ENCODE measurements at regions not wholly inside any gene's neighbourhood (a gene's known extent, or its start where the extent isn't known, plus 50 kb on each side); places are given as distances from the start of the nearest gene placed in this dataset.

- WGBS (ENCODE audit: insufficient coverage) = 0% methylated on average over 1 of the region's 1 CpG
- no peaks in the 10 kb centered on the region for H3K4me1 ChIP-seq (ENCODE audit: control insufficient read depth in 1 of 2, insufficient read depth in 2 of 2, low read length in 2 of 2)
- intact Hi-C loops (cut with micrococcal nuclease) = no loop called here
These were observed 64.0 kb upstream of the GPR12 start for GRCh38 chr13:26824581-26824980.

GRCh38 chr13:26822146-26822545, 61.6 kb upstream of the GPR12 start:
- no peak overlapping the region for H3K27ac Mint-ChIP-seq
- H3K27me3 Mint-ChIP-seq (ENCODE audit: low read depth in 3 of 3) = peaks cover 2 to 7% (median 5%) of the 10 kb centered on the region in 3 donors
- no peaks in the 10 kb centered on the region for H4K20me1 ChIP-seq (ENCODE audit: insufficient read depth, low read length)
- H3K4me1 ChIP-seq (ENCODE audit: control insufficient read depth in 1 of 2, insufficient read depth in 2 of 2, low read length in 2 of 2) = no peaks in the 10 kb centered on the region
- TF ChIP-seq, protein P1, sequence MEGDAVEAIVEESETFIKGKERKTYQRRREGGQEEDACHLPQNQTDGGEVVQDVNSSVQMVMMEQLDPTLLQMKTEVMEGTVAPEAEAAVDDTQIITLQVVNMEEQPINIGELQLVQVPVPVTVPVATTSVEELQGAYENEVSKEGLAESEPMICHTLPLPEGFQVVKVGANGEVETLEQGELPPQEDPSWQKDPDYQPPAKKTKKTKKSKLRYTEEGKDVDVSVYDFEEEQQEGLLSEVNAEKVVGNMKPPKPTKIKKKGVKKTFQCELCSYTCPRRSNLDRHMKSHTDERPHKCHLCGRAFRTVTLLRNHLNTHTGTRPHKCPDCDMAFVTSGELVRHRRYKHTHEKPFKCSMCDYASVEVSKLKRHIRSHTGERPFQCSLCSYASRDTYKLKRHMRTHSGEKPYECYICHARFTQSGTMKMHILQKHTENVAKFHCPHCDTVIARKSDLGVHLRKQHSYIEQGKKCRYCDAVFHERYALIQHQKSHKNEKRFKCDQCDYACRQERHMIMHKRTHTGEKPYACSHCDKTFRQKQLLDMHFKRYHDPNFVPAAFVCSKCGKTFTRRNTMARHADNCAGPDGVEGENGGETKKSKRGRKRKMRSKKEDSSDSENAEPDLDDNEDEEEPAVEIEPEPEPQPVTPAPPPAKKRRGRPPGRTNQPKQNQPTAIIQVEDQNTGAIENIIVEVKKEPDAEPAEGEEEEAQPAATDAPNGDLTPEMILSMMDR (IDR thresholded peaks at IDR 0.05) = no peak
- no peak overlapping the region for H3K27ac ChIP-seq (ENCODE audit: low read depth in 1 of 2, low read length in 2 of 2)
- no peaks in the 10 kb centered on the region for H3K9me3 ChIP-seq (replicated peaks in 1 of 2; ENCODE audit: control insufficient read depth in 1 of 2, insufficient read depth in 1 of 2, low read length in 2 of 2)
- no peak for DNase-seq
- no peak overlapping the region for H3K4me3 Mint-ChIP-seq
- no peaks in the 10 kb centered on the region for H3K27me3 ChIP-seq (ENCODE audit: control insufficient read depth in 2 of 2, insufficient read depth in 2 of 2, low read length in 2 of 2)
- H3K4me2 ChIP-seq (replicated peaks; ENCODE audit: extremely low read depth, low read length, poor library complexity, severe bottlenecking) = no peak overlapping the region
- no peak overlapping the region for H3K9ac ChIP-seq (ENCODE audit: insufficient read depth, low read length, poor library complexity, severe bottlenecking)
- H3K4me1 Mint-ChIP-seq = no peaks in the 10 kb centered on the region
- peaks cover 0 to 2% (median 0%) of the 10 kb centered on the region in 7 donors for H3K9me3 Mint-ChIP-seq
- no peaks in the 10 kb centered on the region for H3K79me2 ChIP-seq (ENCODE audit: insufficient read depth, low read length)
- H3K36me3 ChIP-seq (replicated peaks in 1 of 2; ENCODE audit: control insufficient read depth in 1 of 2, insufficient read depth in 2 of 2, low read length in 2 of 2) = no peaks in the 10 kb centered on the region
- H2AFZ ChIP-seq (ENCODE audit: insufficient read depth, low read depth, low read length, poor library complexity, severe bottlenecking) = no peak overlapping the region
- no peaks in the 10 kb centered on the region for H3K36me3 Mint-ChIP-seq
- intact Hi-C loops (cut with micrococcal nuclease) = no loop called here
- H3K4me3 ChIP-seq (replicated peaks in 1 of 3; ENCODE audit: low read depth in 2 of 3, low read length in 3 of 3) = no peak overlapping the region

More at GRCh38 chr13:26824581-26824980, 64.0 kb upstream of the GPR12 start:
- H2AFZ ChIP-seq (ENCODE audit: insufficient read depth, low read depth, low read length, poor library complexity, severe bottlenecking) = no peak overlapping the region
- H3K9me3 ChIP-seq (replicated peaks in 1 of 2; ENCODE audit: control insufficient read depth in 1 of 2, insufficient read depth in 1 of 2, low read length in 2 of 2) = no peaks in the 10 kb centered on the region
- no peak overlapping the region for H3K27ac ChIP-seq (ENCODE audit: low read depth in 1 of 2, low read length in 2 of 2)
- no peaks in the 10 kb centered on the region for H3K36me3 ChIP-seq (replicated peaks in 1 of 2; ENCODE audit: control insufficient read depth in 1 of 2, insufficient read depth in 2 of 2, low read length in 2 of 2)
- H3K9me3 Mint-ChIP-seq = peaks cover 0 to 2% (median 0%) of the 10 kb centered on the region in 7 donors
- H3K9ac ChIP-seq (ENCODE audit: insufficient read depth, low read length, poor library complexity, severe bottlenecking) = no peak overlapping the region
- TF ChIP-seq, protein P1 (IDR thresholded peaks at IDR 0.05) = no peak
- no peak overlapping the region for H3K4me2 ChIP-seq (replicated peaks; ENCODE audit: extremely low read depth, low read length, poor library complexity, severe bottlenecking)
- H3K79me2 ChIP-seq (ENCODE audit: insufficient read depth, low read length) = no peaks in the 10 kb centered on the region
- no peak overlapping the region for H3K27ac Mint-ChIP-seq
- DNase-seq = no peak
- H3K27me3 ChIP-seq (ENCODE audit: control insufficient read depth in 2 of 2, insufficient read depth in 2 of 2, low read length in 2 of 2) = no peaks in the 10 kb centered on the region
- H3K36me3 Mint-ChIP-seq = no peaks in the 10 kb centered on the region
- H3K4me1 Mint-ChIP-seq = no peaks in the 10 kb centered on the region
- H3K4me3 Mint-ChIP-seq = no peak overlapping the region
- H4K20me1 ChIP-seq (ENCODE audit: insufficient read depth, low read length) = no peaks in the 10 kb centered on the region
- peaks cover 5 to 9% (median 6%) of the 10 kb centered on the region in 3 donors for H3K27me3 Mint-ChIP-seq (ENCODE audit: low read depth in 3 of 3)
- no peak overlapping the region for H3K4me3 ChIP-seq (replicated peaks in 1 of 3; ENCODE audit: low read depth in 2 of 3, low read length in 3 of 3)

Measured in CD14-positive monocyte (primary cell).